K562 (cell line): ENCODE measurements at regions not wholly inside any gene's neighbourhood (a gene's known extent, or its start where the extent isn't known, plus 50 kb on each side); places are given as distances from the start of the nearest gene placed in this dataset.

ENCODE experiments used
- ATAC-seq: fragments of 200-7000 bp; cut with Tn5 transposase; 3 replicates; pipeline ENCODE4 v1.9.1; 2020; ENCODE audit warnings: moderate library complexity
- BruUV-seq: library from RNA; stranded (reverse); fragments of 400-500 nt; replicated peaks from 2 replicates; lab custom pipeline; 2021; lab: Mats Ljungman, UMichigan
- CTCF ChIA-PET: fragments of 300-600 bp; formaldehyde crosslinking; extraction: SDS; loops from one replicate; lab custom pipeline; 2021; ENCODE audit warnings: low intra/inter-chr PET ratio; lab: Yijun Ruan, JAX
- POLR2A ChIA-PET: fragments of 300-600, 350-650 bp; sonication (Branson Sonifier 250); formaldehyde crosslinking; extraction: SDS; loops from one replicate; lab custom pipeline; 2021; ENCODE audit warnings: antibody characterized with exemption, inconsistent platforms; lab: Yijun Ruan, JAX
- DNase-seq, 4 experiments: peaks; one replicate each; pipeline versions ENCODE4 v3.0.0 to v3.0.0-alpha.2; 2011 to 2018; ENCODE audit warnings: low spot score in 3 of 4, mixed read lengths in 3 of 4; ENCODE audit errors: extremely low read depth in 1 of 4
- FAIRE-seq: peaks from 2 replicates; lab custom pipeline; 2011; peaks lifted over from hg19 to GRCh38; lab: Jason Lieb, UNC
- H2AFZ ChIP-seq: 2 replicates; pipeline ENCODE4 v1.6.0; 2011; ENCODE audit warnings: low read depth, low read length, control low read depth, inconsistent platforms
- H3K27ac ChIP-seq: fragments of 200-600 bp; 3 replicates; pipeline ENCODE4 v1.8.0; 2011; ENCODE audit warnings: low read depth, mild to moderate bottlenecking, control low read depth, inconsistent platforms, low read length, moderate library complexity, mixed read lengths; ENCODE audit errors: extremely low read depth
- H3K27me3 ChIP-seq, 2 experiments: fragments of 300-600 bp in 1 of 2; 2 replicates in 1 of 2; 3 replicates in 1 of 2; pipeline versions ENCODE4 v1.6.0 to v1.8.0; 2011; ENCODE audit warnings: inconsistent platforms in 2 of 2, low read length in 2 of 2, mild to moderate bottlenecking in 1 of 2, mixed read lengths in 1 of 2, moderate library complexity in 1 of 2; ENCODE audit not compliant: control insufficient read depth in 2 of 2, insufficient read depth in 2 of 2
- H3K36me3 ChIP-seq: fragments of 300-600 bp; 3 replicates; pipeline ENCODE4 v1.8.0; 2011; ENCODE audit warnings: mild to moderate bottlenecking, low read length, inconsistent platforms; ENCODE audit not compliant: control insufficient read depth, insufficient read depth
- H3K4me1 ChIP-seq, 2 experiments: fragments of 200-600 bp in 1 of 2; replicated peaks in 1 of 2; 2 replicates in 1 of 2; 3 replicates in 1 of 2; pipeline versions ENCODE4 v1.5.1 to v1.8.0; 2011; ENCODE audit warnings: inconsistent platforms in 2 of 2, low read length in 2 of 2, mild to moderate bottlenecking in 1 of 2, mixed read lengths in 1 of 2, moderate library complexity in 1 of 2; ENCODE audit not compliant: control insufficient read depth in 2 of 2, insufficient read depth in 2 of 2
- H3K4me2 ChIP-seq: 2 replicates; pipeline ENCODE4 v1.6.1; 2011; ENCODE audit warnings: low read length, control low read depth, inconsistent platforms, mixed read lengths; ENCODE audit not compliant: insufficient read depth
- H3K4me3 ChIP-seq: fragments of 200-600 bp; sonication (generic), shearing (Covaris generic); 2 replicates; pipeline ENCODE4 v1.5.1; 2016; ENCODE audit warnings: control low read depth, inconsistent platforms
- H3K79me2 ChIP-seq: fragments of 200-600 bp; 3 replicates; pipeline ENCODE4 v1.8.0; 2011; ENCODE audit warnings: low read length, inconsistent platforms; ENCODE audit not compliant: control insufficient read depth, insufficient read depth
- H3K9ac ChIP-seq, 2 experiments: 2 replicates each; pipeline versions ENCODE4 v1.6.0 to v1.6.1; 2011; ENCODE audit warnings: low read depth in 2 of 2, low read length in 2 of 2, control low read depth in 1 of 2, inconsistent platforms in 1 of 2, mild to moderate bottlenecking in 1 of 2, mixed read lengths in 1 of 2; ENCODE audit not compliant: insufficient read depth in 1 of 2
- H3K9me1 ChIP-seq: one replicate; pipeline ENCODE4 v1.6.0; 2011; ENCODE audit warnings: inconsistent platforms, mild to moderate bottlenecking, low read length, moderate library complexity; ENCODE audit not compliant: control insufficient read depth, insufficient read depth
- H3K9me3 ChIP-seq: replicated peaks from 2 replicates; pipeline ENCODE4 v1.5.1; 2011; ENCODE audit warnings: low read depth, low read length, inconsistent platforms; ENCODE audit not compliant: control insufficient read depth, insufficient read depth
- H4K20me1 ChIP-seq: replicated peaks from 2 replicates; pipeline ENCODE4 v1.6.1; 2011; ENCODE audit warnings: low read length, inconsistent platforms, mixed read lengths; ENCODE audit not compliant: control insufficient read depth, insufficient read depth
- ATF1 ChIP-seq, 2 experiments: fragments of 450-650 bp in 1 of 2; IDR thresholded peaks; 2 replicates each; pipeline ENCODE4 v1.6.1; 2016; ENCODE audit warnings: missing compliant biosample characterization in 1 of 2, missing genetic modification characterization in 1 of 2
- E2F6 ChIP-seq, 2 experiments: IDR thresholded peaks; 2 replicates each; pipeline ENCODE4 v1.6.1; 2011; ENCODE audit warnings: borderline replicate concordance in 1 of 2, control low read depth in 1 of 2, low read depth in 1 of 2, low read length in 1 of 2, mild to moderate bottlenecking in 1 of 2, mixed read lengths in 1 of 2, moderate library complexity in 1 of 2; ENCODE audit not compliant: insufficient read depth in 1 of 2, insufficient read length in 1 of 2, poor library complexity in 1 of 2, severe bottlenecking in 1 of 2; ENCODE audit errors: extremely low read depth in 1 of 2
- GATA2 ChIP-seq: sonication (generic); formaldehyde crosslinking; IDR thresholded peaks from 2 replicates; pipeline ENCODE4 v1.4.0; 2020; ENCODE audit warnings: mild to moderate bottlenecking, missing genetic modification reagents
- HIVEP1 ChIP-seq: fragments of 250-450 bp; sonication (Bioruptor Pico); IDR thresholded peaks from 2 replicates; pipeline ENCODE4 v1.4.0; 2020; ENCODE audit warnings: mild to moderate bottlenecking
- IRF9 ChIP-seq: fragments of 450-650 bp; IDR thresholded peaks from 2 replicates; pipeline ENCODE4 v1.6.1; 2016; ENCODE audit warnings: missing biosample characterization, missing genetic modification characterization
- JUNB ChIP-seq: fragments of 450-650 bp; formaldehyde crosslinking; conservative IDR thresholded peaks from 2 replicates; pipeline ENCODE4 v1.4.0; 2020; ENCODE audit warnings: mild to moderate bottlenecking
- MECOM ChIP-seq: fragments of 250-450 bp; sonication (Bioruptor Pico); IDR thresholded peaks from 2 replicates; pipeline ENCODE4 v1.8.0; 2022; ENCODE audit warnings: inconsistent platforms
- MXI1 ChIP-seq: IDR thresholded peaks from 2 replicates; pipeline ENCODE4 v1.6.1; 2011; ENCODE audit warnings: low read depth, mild to moderate bottlenecking, improper control_type of control experiment, low read length
- NEUROD1 ChIP-seq: fragments of 150-350 bp; IDR thresholded peaks from 2 replicates; pipeline ENCODE4 v1.6.1; 2014; ENCODE audit warnings: borderline replicate concordance, low read length, low read depth; ENCODE audit not compliant: partially characterized antibody
- PURB ChIP-seq: sonication (generic); formaldehyde crosslinking; IDR thresholded peaks from 2 replicates; pipeline ENCODE4 v1.9.0; 2021; ENCODE audit warnings: low read depth, mild to moderate bottlenecking, missing genetic modification reagents
- SRSF1 ChIP-seq: fragments of 200-400 bp; formaldehyde crosslinking; IDR thresholded peaks from 2 replicates; pipeline ENCODE4 v1.6.1; 2017; ENCODE audit warnings: mild to moderate bottlenecking, low read depth, low read length, moderate library complexity
- TAL1 ChIP-seq: fragments of 450-650 bp; IDR thresholded peaks from 2 replicates; pipeline ENCODE4 v1.6.1; 2016; ENCODE audit warnings: mild to moderate bottlenecking
- WGBS: fragments of 100-300 bp; shearing (Covaris generic); methylation state at CpG from one replicate; pipeline ENCODE4 v1.1.6; 2016; ENCODE audit warnings: low coverage, mixed read lengths; ENCODE audit not compliant: insufficient coverage; ENCODE audit errors: missing lambda C conversion rate; 5-methylcytosine and 5-hydroxymethylcytosine counted together
- in situ Hi-C: fragments of 300-500 bp; cut with MboI; formaldehyde crosslinking; loops from 4 replicates; pipeline ENCODE4 v1.15.0; 2018; ENCODE audit warnings: inconsistent platforms, mixed read lengths
- intact Hi-C: fragments of 100-400 bp; cut with micrococcal nuclease; formaldehyde crosslinking; loops from 2 replicates; pipeline ENCODE4 v1.14.2; 2022

DNA sequence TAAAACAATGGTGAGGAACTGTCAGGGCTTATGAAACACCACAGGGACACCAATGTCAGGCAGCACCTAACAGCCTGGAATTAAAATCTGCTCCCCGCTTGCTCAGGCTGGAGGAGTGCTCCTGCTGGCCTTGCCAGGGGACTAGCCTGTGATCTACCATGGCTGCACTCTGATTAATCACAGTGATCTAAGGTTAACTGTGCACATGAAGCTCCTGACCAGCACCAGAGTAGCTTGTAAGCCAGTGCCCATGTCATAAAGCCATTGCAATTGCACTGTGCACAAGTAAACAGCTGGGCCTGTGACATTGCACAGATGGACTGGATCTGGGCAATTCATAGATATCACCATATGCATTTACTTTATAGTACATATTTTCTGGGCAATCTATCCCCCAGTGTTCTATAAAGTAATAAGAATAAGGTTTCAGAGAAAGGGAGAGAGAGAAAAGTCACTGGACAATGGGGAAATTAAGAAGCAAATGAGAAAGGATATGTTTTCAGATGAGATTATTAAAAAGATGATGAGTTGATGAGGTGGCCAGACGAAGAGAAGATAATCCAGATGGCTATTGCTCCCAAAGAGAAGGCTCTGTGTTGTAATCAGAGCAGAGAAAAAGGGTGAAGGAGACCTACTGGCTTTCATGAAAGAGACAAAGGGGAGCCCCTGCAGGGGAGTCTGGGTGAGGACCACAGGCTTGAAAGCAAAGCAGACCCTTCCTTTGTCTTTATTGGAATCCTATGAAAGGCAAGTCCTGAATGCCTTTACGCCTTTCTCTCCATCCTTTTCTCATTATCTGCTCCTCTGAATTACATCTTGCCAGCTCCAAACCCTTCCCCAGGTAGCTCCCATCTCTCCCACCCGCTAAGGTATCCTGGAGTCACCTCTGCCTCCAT, 145.8 kb downstream of the SLC38A6 start:
- no peaks in the 10 kb centered on the region for H4K20me1 ChIP-seq
- no peak overlapping the region for H3K4me3 ChIP-seq
- DNase-seq: no peak
- no peaks in the 10 kb centered on the region for H3K4me1 ChIP-seq
- ATAC-seq: no peak
- WGBS: 5% methylated on average over 3 of the region's 4 CpGs
- ChIA-PET CTCF (no interaction called here), POLR2A (no interaction called here)
- FAIRE-seq: no peak
- H3K27ac ChIP-seq: no peak overlapping the region
- no peaks in the 10 kb centered on the region for H3K79me2 ChIP-seq
- BruUV-seq: no TSS peak
- no peaks in the 10 kb centered on the region for H3K9me1 ChIP-seq
- H2AFZ ChIP-seq: no peak overlapping the region
- no peak overlapping the region for H3K4me2 ChIP-seq
- no peak for TF ChIP-seq SRSF1
- no peak for TF ChIP-seq GATA2 (CRISPR knock-in tag)
- TF ChIP-seq TAL1: no peak
- no peaks in the 10 kb centered on the region for H3K36me3 ChIP-seq
- intact Hi-C loops (no loop called here), in situ Hi-C loops (no loop called here)
- no peaks in the 10 kb centered on the region for H3K9me3 ChIP-seq
- peaks cover 0 to 15% of the 10 kb centered on the region in 2 experiments; a peak in 1 of 5 replicates for H3K27me3 ChIP-seq
- H3K9ac ChIP-seq: no peak overlapping the region

DNA sequence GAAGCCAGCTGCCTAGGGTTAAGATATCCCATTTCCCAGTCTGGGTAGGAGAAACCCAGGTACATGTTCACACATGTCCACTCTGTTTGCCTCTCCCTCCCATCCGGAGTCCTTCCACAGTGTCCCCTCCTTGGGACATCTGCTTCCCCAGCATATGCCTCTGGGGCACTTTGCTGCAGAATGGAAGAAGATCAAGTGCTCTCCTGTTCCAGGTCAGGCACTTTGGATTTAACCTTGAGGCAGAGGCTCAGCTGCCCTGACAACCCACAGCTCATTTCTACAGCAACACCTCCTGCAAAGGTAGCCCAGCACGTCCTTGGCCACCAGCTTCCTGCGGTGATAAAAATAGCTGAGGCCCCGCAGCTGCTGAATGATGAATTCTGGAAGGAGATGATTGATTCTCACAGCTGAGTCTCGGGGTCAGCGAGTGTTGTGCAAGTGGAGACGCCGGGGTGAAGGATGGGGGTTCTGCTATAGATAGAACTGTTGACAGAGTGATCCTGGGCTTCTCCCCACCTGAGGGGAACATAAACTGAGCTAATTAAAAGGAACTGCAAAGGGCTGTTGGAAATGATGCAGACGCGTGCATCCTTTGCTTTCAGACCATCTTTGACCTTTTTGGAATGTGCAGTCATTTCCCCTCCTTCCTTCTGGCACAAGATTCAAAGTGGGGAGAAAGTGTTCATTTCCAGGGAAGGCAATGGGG, 145.0 kb downstream of the SLC38A6 start:
- no peaks in the 10 kb centered on the region for H3K79me2 ChIP-seq
- no peak overlapping the region for H3K4me3 ChIP-seq
- BruUV-seq: no TSS peak
- in situ Hi-C loops (no loop called here), intact Hi-C loops (no loop called here)
- peaks cover 0 to 15% of the 10 kb centered on the region in 2 experiments; a peak in 1 of 5 replicates for H3K27me3 ChIP-seq
- FAIRE-seq (no peak), DNase-seq (no peak), ATAC-seq (no peak)
- H2AFZ ChIP-seq: no peak overlapping the region
- 0% methylated on average over 10 of the region's 10 CpGs for WGBS
- no peaks in the 10 kb centered on the region for H3K36me3 ChIP-seq
- H3K4me1 ChIP-seq: no peaks in the 10 kb centered on the region
- ChIA-PET POLR2A (no interaction called here), CTCF (no interaction called here)
- no peaks in the 10 kb centered on the region for H3K9me3 ChIP-seq
- H4K20me1 ChIP-seq: no peaks in the 10 kb centered on the region
- no peaks in the 10 kb centered on the region for H3K9me1 ChIP-seq
- no peak overlapping the region for H3K27ac ChIP-seq
- no peak overlapping the region for H3K9ac ChIP-seq
- no peak overlapping the region for H3K4me2 ChIP-seq
- TF ChIP-seq E2F6 (IDR thresholded peaks at IDR 0.05; ENCODE audit: borderline replicate concordance in 1 of 2, extremely low read depth in 1 of 2, insufficient read depth in 1 of 2, insufficient read length in 1 of 2, low read depth in 1 of 2, low read length in 1 of 2, poor library complexity in 1 of 2, severe bottlenecking in 1 of 2) (no peak), MECOM (CRISPR knock-in tag) (no peak), NEUROD1 (no peak), IRF9 (no peak), JUNB (CRISPR knock-in tag) (no peak), PURB (CRISPR knock-in tag) (no peak), HIVEP1 (CRISPR knock-in tag) (no peak), ATF1 (CRISPR knock-in tag; IDR thresholded peaks at IDR 0.05) (no peak), ATF1 (tag; IDR thresholded peaks at IDR 0.05) (no peak), MXI1 (no peak)
